ENCODE measurements at regions not wholly inside any gene's neighbourhood (a gene's known extent, or its start where the extent isn't known, plus 50 kb on each side); places are given as distances from the start of the nearest gene placed in this dataset.

GRCh38 chr5:28917631-28918030 is 1879.2 kb upstream of the CDH9 start:
- CTCF ChIA-PET: no interaction called here
- Mint-ChIP-seq H3K36me3 (ENCODE audit: insufficient read depth, unreplicated experiment) (no peaks in the 10 kb centered on the region), H3K27me3 (ENCODE audit: unreplicated experiment) (no peaks in the 10 kb centered on the region), H3K4me1 (ENCODE audit: low read depth, unreplicated experiment) (no peaks in the 10 kb centered on the region), H3K9me3 (ENCODE audit: low read depth, unreplicated experiment) (peaks cover 8% of the 10 kb centered on the region), H3K27ac (ENCODE audit: unreplicated experiment) (no peak overlapping the region), H3K4me3 (ENCODE audit: low read depth, unreplicated experiment) (no peak overlapping the region)
- DNase-seq: no peak
- no peak for TF ChIP-seq CTCF (IDR thresholded peaks at IDR 0.05; ENCODE audit: unreplicated experiment)
- no TSS peak for BruUV-seq (replicated peaks)
- intact Hi-C loops (cut with micrococcal nuclease; ENCODE audit: unreplicated experiment): no loop called here

GRCh38 chr5:28914297-28914696 is 1875.9 kb upstream of the CDH9 start:
- Mint-ChIP-seq H3K4me3 (ENCODE audit: low read depth, unreplicated experiment) (no peak overlapping the region), H3K4me1 (ENCODE audit: low read depth, unreplicated experiment) (no peaks in the 10 kb centered on the region), H3K36me3 (ENCODE audit: insufficient read depth, unreplicated experiment) (no peaks in the 10 kb centered on the region), H3K27me3 (ENCODE audit: unreplicated experiment) (no peaks in the 10 kb centered on the region), H3K27ac (ENCODE audit: unreplicated experiment) (no peak overlapping the region), H3K9me3 (ENCODE audit: low read depth, unreplicated experiment) (peaks cover 8% of the 10 kb centered on the region)
- CTCF ChIA-PET: no interaction called here
- no peak for TF ChIP-seq CTCF (IDR thresholded peaks at IDR 0.05; ENCODE audit: unreplicated experiment)
- BruUV-seq (replicated peaks): no TSS peak
- intact Hi-C loops (cut with micrococcal nuclease; ENCODE audit: unreplicated experiment): no loop called here
- DNase-seq: no peak

GRCh38 chr5:28903643-28904042 is 1865.3 kb upstream of the CDH9 start:
- CTCF ChIA-PET: no interaction called here
- Mint-ChIP-seq H3K4me3 (ENCODE audit: low read depth, unreplicated experiment) (no peak overlapping the region), H3K27ac (ENCODE audit: unreplicated experiment) (no peak overlapping the region), H3K36me3 (ENCODE audit: insufficient read depth, unreplicated experiment) (no peaks in the 10 kb centered on the region), H3K9me3 (ENCODE audit: low read depth, unreplicated experiment) (no peaks in the 10 kb centered on the region), H3K4me1 (ENCODE audit: low read depth, unreplicated experiment) (no peaks in the 10 kb centered on the region), H3K27me3 (ENCODE audit: unreplicated experiment) (no peaks in the 10 kb centered on the region)
- intact Hi-C loops (cut with micrococcal nuclease; ENCODE audit: unreplicated experiment): loop anchor here (10.0 kb wide), 1 partner anchor 311 kb away; no protein-coding TSS in a partner anchor
- TF ChIP-seq CTCF (IDR thresholded peaks at IDR 0.05; ENCODE audit: unreplicated experiment): no peak
- DNase-seq: no peak
- no TSS peak for BruUV-seq (replicated peaks)

- no peaks in the 10 kb centered on the region for H3K36me3 Mint-ChIP-seq (ENCODE audit: insufficient read depth, unreplicated experiment)
- no peak for DNase-seq
- H3K4me3 Mint-ChIP-seq (ENCODE audit: low read depth, unreplicated experiment): no peak overlapping the region
- no peak for TF ChIP-seq CTCF (IDR thresholded peaks at IDR 0.05; ENCODE audit: unreplicated experiment)
- H3K9me3 Mint-ChIP-seq (ENCODE audit: low read depth, unreplicated experiment): no peaks in the 10 kb centered on the region
- H3K27me3 Mint-ChIP-seq (ENCODE audit: unreplicated experiment): no peaks in the 10 kb centered on the region
- no peaks in the 10 kb centered on the region for H3K4me1 Mint-ChIP-seq (ENCODE audit: low read depth, unreplicated experiment)
- intact Hi-C loops (cut with micrococcal nuclease; ENCODE audit: unreplicated experiment): loop anchor here (1.0 to 10.0 kb wide), 2 partner anchors 117 to 422 kb away; no protein-coding TSS in a partner anchor
- CTCF ChIA-PET: no interaction called here
- BruUV-seq (replicated peaks): no TSS peak
- H3K27ac Mint-ChIP-seq (ENCODE audit: unreplicated experiment): no peak overlapping the region
These were observed 1858.6 kb upstream of the CDH9 start for GRCh38 chr5:28896949-28897348.
